ENCODE measurements at regions not wholly inside any gene's neighbourhood (a gene's known extent, or its start where the extent isn't known, plus 50 kb on each side); places are given as distances from the start of the nearest gene placed in this dataset.

- TF ChIP-seq CTCF (tag by site-specific recombination; IDR thresholded peaks at IDR 0.05) (no peak), YY1 (tag by site-specific recombination; IDR thresholded peaks at IDR 0.05) (no peak), ZNF624 (tag by site-specific recombination; IDR thresholded peaks at IDR 0.05) (no peak), ZNF48 (tag by site-specific recombination; IDR thresholded peaks at IDR 0.05) (no peak), MEIS1 (CRISPR knock-in tag; IDR thresholded peaks at IDR 0.05; ENCODE audit: borderline replicate concordance) (no peak), PRDM1 (tag by site-specific recombination; IDR thresholded peaks at IDR 0.05) (no peak), ELK4 (IDR thresholded peaks at IDR 0.05; ENCODE audit: borderline replicate concordance, low read depth, low read length) (no peak), ZBTB17 (tag by site-specific recombination; IDR thresholded peaks at IDR 0.05) (no peak)
These were observed 308.9 kb upstream of the POM121L12 start for GRCh38 chr7:52726493-52726892.

All from HEK293 (cell line).